NOMO-1 (cell line): ENCODE measurements at regions not wholly inside any gene's neighbourhood (a gene's known extent, or its start where the extent isn't known, plus 50 kb on each side); places are given as distances from the start of the nearest gene placed in this dataset.
"Not testable (repeated sequence)": the region's sequence is repeated elsewhere in the genome, so short reads cannot be mapped to it uniquely, and the experiment has no call there.

Experiments used
- DNase-seq, 2 experiments: peaks; one replicate each; lab custom pipeline; 2025; ENCODE audit not compliant: unreplicated experiment in 2 of 2; lab: John Stamatoyannopoulos, UW

GRCh38 chr14:27338012-27338411, 740.2 kb upstream of the NOVA1 start:
- DNase-seq = no peak

DNA sequence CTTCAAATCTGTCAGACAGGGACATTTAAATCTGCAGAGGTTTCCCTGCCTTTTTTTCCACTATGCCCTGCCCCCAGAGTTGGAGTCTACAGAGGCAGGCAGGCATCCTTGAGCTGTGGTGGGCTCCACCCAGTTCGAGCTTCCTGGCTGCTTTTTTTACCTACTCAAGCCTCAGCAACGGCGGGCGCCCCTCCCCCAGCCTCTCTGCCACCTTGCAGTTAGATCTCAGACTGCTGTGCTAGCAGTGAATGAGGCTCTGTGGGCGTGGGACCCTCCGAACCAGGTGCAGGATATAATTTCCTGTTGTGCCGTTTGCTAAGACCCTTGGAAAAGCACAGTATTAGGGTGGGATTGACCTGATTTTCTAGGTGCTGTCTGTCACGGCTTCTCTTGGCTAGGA, 765.2 kb upstream of the NOVA1 start:
- not testable (repeated sequence) for DNase-seq

DNA sequence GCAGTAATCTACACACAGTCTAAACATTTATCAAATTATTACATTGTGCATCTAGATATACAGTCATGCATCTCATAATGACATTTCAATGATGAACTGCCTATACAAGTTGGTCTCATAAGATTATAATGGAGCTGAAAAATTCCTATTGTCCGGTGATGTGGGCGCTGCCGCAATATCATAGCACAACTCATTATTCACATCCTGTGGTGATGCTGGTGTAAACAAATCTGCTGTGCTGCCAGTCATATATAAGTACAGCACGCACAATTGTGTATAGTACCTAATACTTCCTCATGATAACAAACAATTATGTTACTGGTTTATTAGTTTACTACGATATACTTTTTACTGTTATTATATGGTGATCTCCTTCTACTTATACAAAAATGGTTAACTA, 768.8 kb upstream of the NOVA1 start:
- no peak for DNase-seq

DNA sequence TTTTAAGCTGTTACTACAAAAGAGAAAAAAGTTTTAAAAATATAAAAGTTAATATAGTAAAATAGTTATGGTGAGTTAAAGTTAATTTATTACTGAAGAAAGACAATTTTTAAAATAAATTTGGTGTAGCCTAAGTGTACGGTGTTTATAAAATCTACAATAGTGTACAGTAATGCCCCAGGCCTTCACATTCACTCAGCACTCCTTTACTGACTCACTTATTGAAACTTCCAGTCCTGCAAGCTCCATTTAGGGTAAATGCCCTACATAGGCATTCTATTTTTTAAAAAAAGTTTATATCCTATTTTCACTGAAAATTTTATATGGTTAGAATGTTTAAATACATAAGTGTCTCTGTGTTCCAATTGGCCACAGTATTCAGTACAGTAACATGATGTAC, 769.5 kb upstream of the NOVA1 start:
- DNase-seq = no peak

GRCh38 chr14:27370074-27370473, 772.2 kb upstream of the NOVA1 start:
- DNase-seq = no peak

GRCh38 chr14:27370775-27371174, 772.9 kb upstream of the NOVA1 start:
- no peak for DNase-seq

DNA sequence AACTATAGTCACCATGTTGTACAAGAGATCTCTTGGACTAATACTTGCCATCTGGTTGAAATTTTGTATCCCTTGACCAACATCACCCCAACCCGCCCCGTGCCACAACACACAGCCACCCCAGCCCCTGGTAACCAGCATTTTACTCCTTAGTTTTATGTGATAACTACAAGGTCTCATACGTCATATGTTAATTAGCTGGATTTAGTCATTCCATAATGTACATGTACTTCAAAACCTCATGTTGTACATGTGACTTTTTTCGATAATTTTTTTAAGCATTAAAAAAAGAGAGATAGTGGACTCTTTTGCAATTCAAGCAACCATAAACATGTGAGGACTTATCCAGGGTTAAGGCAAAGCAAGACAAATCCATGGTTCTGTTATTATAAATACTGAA, 773.4 kb upstream of the NOVA1 start:
- no peak for DNase-seq

DNA sequence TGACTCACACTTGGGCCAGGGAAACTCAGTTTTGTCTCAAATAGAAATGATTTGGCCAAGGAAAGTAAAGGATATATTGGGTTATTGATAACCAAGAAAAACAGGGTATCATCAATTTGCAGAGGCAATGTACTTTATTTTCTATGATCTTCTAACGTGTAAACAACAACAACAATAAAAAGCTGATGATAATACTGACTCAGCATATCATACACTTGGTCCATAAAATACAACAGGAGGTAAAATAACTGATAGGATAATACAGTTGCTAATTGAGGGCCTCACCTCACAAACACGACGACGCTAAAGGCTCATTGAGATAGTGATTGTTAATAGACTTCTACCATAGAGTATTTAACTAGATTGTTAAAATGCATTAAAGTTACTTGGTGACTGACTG, 774.0 kb upstream of the NOVA1 start:
- DNase-seq = no peak

DNA sequence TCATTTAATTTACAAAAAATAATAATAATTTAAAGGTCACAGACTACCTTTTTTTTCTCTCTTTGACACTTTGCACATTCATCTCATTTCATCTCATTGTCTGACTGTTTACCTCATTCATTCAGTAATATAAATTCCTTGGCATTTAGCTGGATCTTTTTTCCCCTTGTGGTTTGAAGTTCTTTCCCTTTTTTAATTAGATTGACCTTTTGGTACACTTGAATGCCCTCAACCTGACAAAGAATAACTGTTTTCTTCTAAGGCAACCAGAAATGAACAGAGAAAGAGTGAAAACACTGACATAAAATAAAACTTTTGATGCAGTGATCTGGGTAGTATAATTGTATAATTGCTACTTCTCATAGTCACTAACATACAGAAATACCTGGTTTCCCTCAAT, 774.9 kb upstream of the NOVA1 start:
- no peak for DNase-seq

DNA sequence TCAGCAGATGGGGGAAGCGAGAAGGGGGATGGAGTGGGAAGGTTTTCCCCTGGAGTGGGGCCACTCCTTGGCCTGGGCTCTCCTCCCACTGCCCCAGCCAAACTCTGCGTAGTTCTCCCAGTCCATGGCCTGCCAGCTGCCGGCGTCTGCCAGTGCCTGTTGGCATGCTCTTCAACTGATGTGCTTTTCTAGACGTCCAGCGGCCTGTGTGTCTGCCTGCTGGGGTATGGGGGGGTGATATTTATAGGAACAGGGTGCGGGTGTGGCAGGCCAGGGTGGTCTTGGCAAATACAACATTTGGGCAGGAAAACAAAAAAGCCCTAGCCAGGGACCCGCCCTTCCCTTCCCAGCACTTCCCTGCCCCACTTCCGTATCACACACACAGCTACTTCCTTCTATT, 786.3 kb upstream of the NOVA1 start:
- DNase-seq = no peak

GRCh38 chr14:27386391-27386790, 788.6 kb upstream of the NOVA1 start:
- DNase-seq = no peak

DNA sequence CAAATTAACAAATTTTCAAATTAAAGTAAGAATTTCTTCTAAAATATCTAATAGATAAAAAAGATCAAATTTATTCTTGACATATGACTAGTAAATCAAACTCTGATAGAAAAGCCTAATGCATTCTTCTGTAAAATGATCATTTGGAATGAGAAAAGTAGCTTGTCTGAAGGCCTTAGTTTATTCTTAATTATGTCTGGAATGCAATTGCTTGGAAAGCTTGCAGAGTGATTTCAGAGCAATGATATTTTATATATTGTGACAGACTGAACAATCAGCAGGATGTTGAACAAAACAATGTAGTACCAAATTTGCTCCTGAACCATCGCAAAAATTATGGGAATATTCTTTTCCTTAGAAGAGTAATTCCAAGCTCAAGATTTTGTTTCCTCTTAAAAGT, 789.6 kb upstream of the NOVA1 start:
- no peak for DNase-seq

DNA sequence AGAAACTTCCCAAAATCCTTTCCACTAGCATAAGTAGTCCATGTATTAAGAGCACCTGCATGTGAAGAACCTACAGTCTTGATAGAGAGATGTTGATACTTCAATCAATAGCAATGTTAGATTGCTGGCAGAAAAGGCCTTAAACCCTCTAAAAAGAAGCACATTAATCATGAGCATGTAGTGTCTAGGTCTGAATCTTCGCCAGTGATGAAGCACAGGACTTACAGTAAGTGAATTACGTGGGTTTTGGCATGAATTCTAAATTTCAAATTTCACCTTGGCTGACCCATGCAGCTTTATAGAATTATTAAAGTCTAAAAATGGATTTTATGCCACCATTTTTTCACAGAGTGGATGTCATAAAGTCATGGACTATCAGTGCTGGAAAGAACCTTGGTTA, 791.6 kb upstream of the NOVA1 start:
- no peak for DNase-seq

GRCh38 chr14:27390155-27390554, 792.3 kb upstream of the NOVA1 start:
- DNase-seq = no peak

DNA sequence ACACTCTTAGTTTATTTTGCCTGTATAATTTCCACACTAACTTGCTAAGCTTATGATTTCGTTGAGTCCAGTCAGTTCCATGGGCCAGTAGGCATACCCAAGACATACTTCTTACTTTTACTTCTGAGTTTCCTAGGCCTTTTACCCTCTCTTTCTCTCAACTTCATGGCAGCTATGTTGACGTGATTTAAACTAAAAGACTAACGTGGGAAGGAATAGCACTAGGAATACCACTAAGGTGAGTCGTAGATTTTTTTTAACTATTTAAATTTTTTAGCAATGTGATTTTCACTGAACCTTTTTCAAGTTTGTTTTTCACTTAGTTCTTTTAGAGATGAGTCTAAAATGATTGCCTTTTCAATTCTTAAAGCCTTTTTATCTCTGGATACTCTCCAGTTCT, 793.5 kb upstream of the NOVA1 start:
- no peak for DNase-seq

- no peak for DNase-seq
Measured at GRCh38 chr14:27392153-27392552, 794.3 kb upstream of the NOVA1 start.

DNA sequence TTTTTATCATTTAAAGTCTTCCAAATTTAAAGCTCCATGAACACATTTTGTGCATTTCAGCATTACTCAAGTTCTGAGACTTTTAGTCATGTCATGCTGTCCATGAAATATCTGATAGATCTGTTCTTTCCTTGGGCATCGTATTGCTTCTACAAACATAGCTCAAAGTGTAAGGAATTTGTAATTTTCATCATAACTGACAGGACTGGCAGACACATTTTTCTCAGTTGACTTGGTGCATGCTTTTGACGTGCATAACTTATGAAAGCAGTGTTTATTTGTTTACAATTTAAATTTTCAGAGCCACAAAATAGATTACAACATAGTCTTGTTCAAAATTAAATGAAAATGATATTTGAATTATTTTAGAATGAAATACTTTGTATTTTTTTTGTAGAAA, 812.1 kb upstream of the NOVA1 start:
- no peak for DNase-seq

GRCh38 chr14:27410981-27411380, 813.1 kb upstream of the NOVA1 start:
- no peak for DNase-seq

- DNase-seq = no peak
Measured at GRCh38 chr14:27427796-27428195, 830.0 kb upstream of the NOVA1 start.

DNA sequence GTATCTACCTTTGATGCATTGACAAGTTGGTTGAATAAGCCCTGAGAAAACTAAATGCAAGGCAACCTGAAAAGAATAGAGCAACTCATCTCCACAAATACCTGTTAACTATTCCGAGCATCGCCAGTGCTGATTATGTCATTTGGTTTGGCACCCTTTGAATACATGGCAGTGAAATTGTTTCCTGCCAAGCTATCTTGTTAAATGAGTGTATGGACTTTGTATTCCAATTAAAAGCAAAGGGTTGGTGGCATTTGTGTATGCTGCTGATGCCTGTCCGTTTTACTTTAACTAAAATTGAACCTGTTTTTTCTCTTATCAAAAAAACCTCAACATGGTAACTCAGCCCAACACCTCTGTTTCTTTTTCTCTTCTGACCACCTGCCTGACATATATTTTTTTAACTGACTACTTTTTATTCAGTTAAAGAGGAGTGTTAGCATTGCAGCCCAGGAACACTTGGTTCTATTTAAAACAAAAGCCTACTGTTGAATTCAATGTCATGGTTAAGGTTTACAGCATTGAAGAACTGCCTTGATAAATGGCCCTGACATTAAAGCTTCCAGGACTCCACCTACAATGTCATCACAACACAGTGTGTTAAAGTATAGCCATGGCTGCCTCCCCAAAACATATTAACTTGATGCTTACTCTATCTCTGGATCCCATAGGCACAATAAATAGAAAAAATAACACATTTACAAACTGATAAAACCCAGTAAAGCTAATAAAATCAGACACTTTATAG, 838.3 kb upstream of the NOVA1 start:
- no peak for DNase-seq

DNA sequence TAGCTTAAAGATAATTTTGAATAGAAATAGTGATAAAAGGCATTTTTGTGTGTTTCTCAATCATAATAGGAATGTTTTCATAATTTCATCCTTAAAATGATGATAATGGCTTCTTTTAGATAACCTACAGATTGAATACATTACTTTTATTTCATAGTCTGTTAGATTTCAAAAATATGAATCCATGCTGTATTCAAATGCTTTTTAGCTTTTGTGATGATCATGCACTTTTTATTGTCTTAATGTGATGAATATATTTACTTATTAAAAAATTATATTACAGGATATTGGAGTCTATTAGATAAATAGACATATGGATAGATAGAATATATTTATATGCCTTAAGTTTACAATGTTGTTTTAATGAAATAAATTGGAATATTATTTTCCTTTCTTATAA, 886.8 kb upstream of the NOVA1 start:
- DNase-seq = no peak

- DNase-seq = no peak
Measured at GRCh38 chr14:27485193-27485592, 887.4 kb upstream of the NOVA1 start.

GRCh38 chr14:27506272-27506671, 908.4 kb upstream of the NOVA1 start:
- DNase-seq = no peak
